Aorta (tissue), 5 donors: ENCODE measurements at regions not wholly inside any gene's neighbourhood (a gene's known extent, or its start where the extent isn't known, plus 50 kb on each side); places are given as distances from the start of the nearest gene placed in this dataset.

Experiments
- ATAC-seq: fragments of 200-7000 bp; cut with Tn5 transposase; one replicate; pipeline ENCODE4 v1.9.1; 2022; ENCODE audit warnings: moderate library complexity; ENCODE audit not compliant: low FRiP score
- DNase-seq, 2 donors: peaks; one replicate each; pipeline ENCODE4 v3.0.0-alpha.2; 2020
- H3K27ac ChIP-seq, 2 donors: one replicate each; pipeline ENCODE4 v1.5.1; 2013; ENCODE audit warnings: low read length in 2 of 2, mild to moderate bottlenecking in 2 of 2, moderate library complexity in 2 of 2, control low read depth in 1 of 2, inconsistent platforms in 1 of 2, low read depth in 1 of 2
- H3K27me3 ChIP-seq, 2 donors: one replicate each; pipeline ENCODE4 v1.6.1; 2013; ENCODE audit warnings: control low read depth in 1 of 2, low read length in 1 of 2, mild to moderate bottlenecking in 1 of 2, moderate library complexity in 1 of 2; ENCODE audit not compliant: insufficient read depth in 2 of 2, control insufficient read depth in 1 of 2
- H3K36me3 ChIP-seq, 2 donors: one replicate each; pipeline ENCODE4 v1.6.1; 2013; ENCODE audit warnings: control low read depth in 1 of 2, low read length in 1 of 2, mild to moderate bottlenecking in 1 of 2; ENCODE audit not compliant: insufficient read depth in 2 of 2, control insufficient read depth in 1 of 2
- H3K4me1 ChIP-seq, 2 donors: one replicate each; pipeline ENCODE4 v1.6.1; 2013; ENCODE audit warnings: low read length in 2 of 2, control low read depth in 1 of 2, mild to moderate bottlenecking in 1 of 2, moderate library complexity in 1 of 2; ENCODE audit not compliant: insufficient read depth in 2 of 2, control insufficient read depth in 1 of 2
- H3K4me3 ChIP-seq, 2 donors: one replicate each; pipeline ENCODE4 v1.5.1; 2013; ENCODE audit warnings: low read length in 2 of 2, control low read depth in 1 of 2, mild to moderate bottlenecking in 1 of 2
- H3K9me3 ChIP-seq: one replicate; pipeline ENCODE4 v1.6.1; 2013; ENCODE audit warnings: mild to moderate bottlenecking, low read length; ENCODE audit not compliant: control insufficient read depth
- WGBS, 2 donors: extraction: QIAGEN DNeasy Blood & Tissue Kit; methylation state at CpG; one replicate each; pipeline ENCODE4 v1.1.7; 2013; 5-methylcytosine and 5-hydroxymethylcytosine counted together
- intact Hi-C, 2 donors: fragments of 100-400 bp; cut with DNase I; formaldehyde crosslinking; loops; one replicate each; pipeline versions ENCODE4 v1.14.2 to v1.15.0; 2022
- donor health status: healthy with polysubstance abuse.
- donor health status: Bipolar disorder and iron deficiency.
- donor health status: DM: no; HTN: no; CAD: no.
- donor health status: DM: no; HTN: no; CAD: no.
- donor health status: DM: yes; HTN: yes; CAD: no.

GRCh38 chr21:37967036-37967435 lies 50.8 kb upstream of the KCNJ6 start:
- no peak overlapping the region for H3K27ac ChIP-seq
- no peak for DNase-seq
- no peaks in the 10 kb centered on the region for H3K4me1 ChIP-seq
- no peak overlapping the region for H3K4me3 ChIP-seq
- H3K27me3 ChIP-seq, result no peaks in the 10 kb centered on the region
- intact Hi-C loops, result no loop called here
- H3K9me3 ChIP-seq, result no peaks in the 10 kb centered on the region
- no peak for ATAC-seq
- H3K36me3 ChIP-seq, result no peaks in the 10 kb centered on the region

- no peaks in the 10 kb centered on the region for H3K4me1 ChIP-seq
- intact Hi-C loops, result no loop called here
These were observed 52.5 kb upstream of the KCNJ6 start for GRCh38 chr21:37968744-37969143.

GRCh38 chr21:37970548-37970947 lies 54.3 kb upstream of the KCNJ6 start:
- H3K36me3 ChIP-seq, result no peaks in the 10 kb centered on the region
- WGBS, 2 donors, result 5% methylated on average over 4 of the region's 4 CpGs
- ATAC-seq (no peak), DNase-seq (no peak)
- no peak overlapping the region for H3K4me3 ChIP-seq
- no peaks in the 10 kb centered on the region for H3K27me3 ChIP-seq
- intact Hi-C loops, result no loop called here
- H3K27ac ChIP-seq, result no peak overlapping the region
- no peaks in the 10 kb centered on the region for H3K4me1 ChIP-seq
- no peaks in the 10 kb centered on the region for H3K9me3 ChIP-seq

More at GRCh38 chr21:37968744-37969143, 52.5 kb upstream of the KCNJ6 start:
- Histone ChIP-seq H3K36me3 (no peaks in the 10 kb centered on the region), H3K27me3 (no peaks in the 10 kb centered on the region), H3K4me3 (no peak overlapping the region), H3K27ac (no peak overlapping the region), H3K9me3 (no peaks in the 10 kb centered on the region)
- 83 to 91% methylated on average over 3 of the region's 3 CpGs for WGBS, 2 donors
- no peak for ATAC-seq
- DNase-seq, result no peak

GRCh38 chr21:37971390-37971950 lies 55.2 kb upstream of the KCNJ6 start:
- Histone ChIP-seq H3K9me3 (no peaks in the 10 kb centered on the region), H3K27me3 (no peaks in the 10 kb centered on the region), H3K36me3 (no peaks in the 10 kb centered on the region), H3K4me1 (no peaks in the 10 kb centered on the region), H3K4me3 (no peak overlapping the region), H3K27ac (no peak overlapping the region)
- ATAC-seq (no peak), DNase-seq (no peak)
- intact Hi-C loops, result no loop called here
- WGBS, 2 donors, result 55 to 62% methylated on average over 6 of the region's 6 CpGs

- Histone ChIP-seq H3K4me3 (no peak overlapping the region), H3K27me3 (no peaks in the 10 kb centered on the region), H3K27ac (no peak overlapping the region), H3K4me1 (no peaks in the 10 kb centered on the region), H3K9me3 (no peaks in the 10 kb centered on the region), H3K36me3 (no peaks in the 10 kb centered on the region)
- ATAC-seq (no peak), DNase-seq (no peak)
- intact Hi-C loops, result no loop called here
- WGBS, 2 donors, result 92 to 94% methylated on average over 6 of the region's 6 CpGs
These were observed 57.8 kb upstream of the KCNJ6 start for GRCh38 chr21:37974081-37974480.

GRCh38 chr21:37982496-37983318 lies 66.5 kb upstream of the KCNJ6 start:
- Histone ChIP-seq H3K4me1 (no peaks in the 10 kb centered on the region), H3K27me3 (no peaks in the 10 kb centered on the region), H3K27ac (no peak overlapping the region), H3K36me3 (no peaks in the 10 kb centered on the region), H3K4me3 (no peak overlapping the region), H3K9me3 (no peaks in the 10 kb centered on the region)
- no peak for ATAC-seq
- no peak for DNase-seq
- intact Hi-C loops, result no loop called here
- 84 to 85% methylated on average over 2 of the region's 2 CpGs for WGBS, 2 donors

- no peaks in the 10 kb centered on the region for H3K4me1 ChIP-seq
- WGBS, 2 donors, result 48 to 51% methylated on average over 5 of the region's 5 CpGs
- DNase-seq, result no peak
- no peak for ATAC-seq
- no peak overlapping the region for H3K4me3 ChIP-seq
- intact Hi-C loops, result no loop called here
- no peak overlapping the region for H3K27ac ChIP-seq
- no peaks in the 10 kb centered on the region for H3K9me3 ChIP-seq
- no peaks in the 10 kb centered on the region for H3K27me3 ChIP-seq
- H3K36me3 ChIP-seq, result no peaks in the 10 kb centered on the region
These were observed 67.3 kb upstream of the KCNJ6 start for GRCh38 chr21:37983336-37984095.

GRCh38 chr21:37984416-37984815 lies 68.2 kb upstream of the KCNJ6 start:
- Histone ChIP-seq H3K9me3 (no peaks in the 10 kb centered on the region), H3K4me1 (no peaks in the 10 kb centered on the region), H3K27ac (no peak overlapping the region), H3K36me3 (no peaks in the 10 kb centered on the region), H3K27me3 (no peaks in the 10 kb centered on the region), H3K4me3 (no peak overlapping the region)
- DNase-seq (no peak), ATAC-seq (no peak)
- 85 to 88% methylated on average over 2 of the region's 2 CpGs for WGBS, 2 donors
- intact Hi-C loops, result no loop called here

- ATAC-seq (no peak), DNase-seq (no peak)
- H3K27me3 ChIP-seq, result no peaks in the 10 kb centered on the region
- no peaks in the 10 kb centered on the region for H3K4me1 ChIP-seq
- no peak overlapping the region for H3K4me3 ChIP-seq
- H3K36me3 ChIP-seq, result no peaks in the 10 kb centered on the region
- no peaks in the 10 kb centered on the region for H3K9me3 ChIP-seq
- intact Hi-C loops, result no loop called here
- WGBS, 2 donors, result 76 to 80% methylated on average over 3 of the region's 3 CpGs
- no peak overlapping the region for H3K27ac ChIP-seq
These were observed 69.7 kb upstream of the KCNJ6 start for GRCh38 chr21:37986000-37986399.
